Panc1 (cell line): ENCODE measurements at regions not wholly inside any gene's neighbourhood (a gene's known extent, or its start where the extent isn't known, plus 50 kb on each side); places are given as distances from the start of the nearest gene placed in this dataset.

Source experiments
- TF ChIP-seq, protein P1 (sequence below): fragments of 450-650 bp; IDR thresholded peaks from 2 replicates; pipeline ENCODE4 v1.5.1; 2017; ENCODE audit warnings: mild to moderate bottlenecking
- TF ChIP-seq, protein P2 (sequence below), 2 experiments: IDR thresholded peaks; 2 replicates each; pipeline ENCODE4 v1.6.1; 2011 to 2012; ENCODE audit warnings: low read depth in 2 of 2, control low read depth in 1 of 2, low read length in 1 of 2, mild to moderate bottlenecking in 1 of 2, moderate library complexity in 1 of 2; ENCODE audit not compliant: insufficient read depth in 1 of 2

DNA sequence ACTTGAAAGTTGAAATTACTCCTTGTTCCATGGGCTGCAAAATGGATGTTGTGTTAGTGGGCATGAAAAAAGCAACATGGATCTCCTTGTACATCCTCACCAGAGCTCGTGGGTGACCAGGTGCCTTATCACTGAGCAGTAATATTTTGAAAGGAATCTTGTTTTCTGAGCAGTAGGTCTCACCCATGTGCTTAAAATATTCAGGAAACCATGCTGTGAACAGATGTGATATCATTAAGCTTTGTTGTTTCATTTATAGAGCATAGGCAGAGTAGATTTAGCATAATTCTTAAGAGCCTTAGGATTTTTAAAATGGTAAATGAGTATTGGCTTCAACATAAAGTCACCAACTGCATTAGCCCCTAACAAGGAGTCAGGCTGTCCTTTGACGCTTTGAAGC lies 316.6 kb downstream of the TYW1 start:
- TF ChIP-seq, protein P1, sequence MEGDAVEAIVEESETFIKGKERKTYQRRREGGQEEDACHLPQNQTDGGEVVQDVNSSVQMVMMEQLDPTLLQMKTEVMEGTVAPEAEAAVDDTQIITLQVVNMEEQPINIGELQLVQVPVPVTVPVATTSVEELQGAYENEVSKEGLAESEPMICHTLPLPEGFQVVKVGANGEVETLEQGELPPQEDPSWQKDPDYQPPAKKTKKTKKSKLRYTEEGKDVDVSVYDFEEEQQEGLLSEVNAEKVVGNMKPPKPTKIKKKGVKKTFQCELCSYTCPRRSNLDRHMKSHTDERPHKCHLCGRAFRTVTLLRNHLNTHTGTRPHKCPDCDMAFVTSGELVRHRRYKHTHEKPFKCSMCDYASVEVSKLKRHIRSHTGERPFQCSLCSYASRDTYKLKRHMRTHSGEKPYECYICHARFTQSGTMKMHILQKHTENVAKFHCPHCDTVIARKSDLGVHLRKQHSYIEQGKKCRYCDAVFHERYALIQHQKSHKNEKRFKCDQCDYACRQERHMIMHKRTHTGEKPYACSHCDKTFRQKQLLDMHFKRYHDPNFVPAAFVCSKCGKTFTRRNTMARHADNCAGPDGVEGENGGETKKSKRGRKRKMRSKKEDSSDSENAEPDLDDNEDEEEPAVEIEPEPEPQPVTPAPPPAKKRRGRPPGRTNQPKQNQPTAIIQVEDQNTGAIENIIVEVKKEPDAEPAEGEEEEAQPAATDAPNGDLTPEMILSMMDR: no peak
- TF ChIP-seq, protein P2, sequence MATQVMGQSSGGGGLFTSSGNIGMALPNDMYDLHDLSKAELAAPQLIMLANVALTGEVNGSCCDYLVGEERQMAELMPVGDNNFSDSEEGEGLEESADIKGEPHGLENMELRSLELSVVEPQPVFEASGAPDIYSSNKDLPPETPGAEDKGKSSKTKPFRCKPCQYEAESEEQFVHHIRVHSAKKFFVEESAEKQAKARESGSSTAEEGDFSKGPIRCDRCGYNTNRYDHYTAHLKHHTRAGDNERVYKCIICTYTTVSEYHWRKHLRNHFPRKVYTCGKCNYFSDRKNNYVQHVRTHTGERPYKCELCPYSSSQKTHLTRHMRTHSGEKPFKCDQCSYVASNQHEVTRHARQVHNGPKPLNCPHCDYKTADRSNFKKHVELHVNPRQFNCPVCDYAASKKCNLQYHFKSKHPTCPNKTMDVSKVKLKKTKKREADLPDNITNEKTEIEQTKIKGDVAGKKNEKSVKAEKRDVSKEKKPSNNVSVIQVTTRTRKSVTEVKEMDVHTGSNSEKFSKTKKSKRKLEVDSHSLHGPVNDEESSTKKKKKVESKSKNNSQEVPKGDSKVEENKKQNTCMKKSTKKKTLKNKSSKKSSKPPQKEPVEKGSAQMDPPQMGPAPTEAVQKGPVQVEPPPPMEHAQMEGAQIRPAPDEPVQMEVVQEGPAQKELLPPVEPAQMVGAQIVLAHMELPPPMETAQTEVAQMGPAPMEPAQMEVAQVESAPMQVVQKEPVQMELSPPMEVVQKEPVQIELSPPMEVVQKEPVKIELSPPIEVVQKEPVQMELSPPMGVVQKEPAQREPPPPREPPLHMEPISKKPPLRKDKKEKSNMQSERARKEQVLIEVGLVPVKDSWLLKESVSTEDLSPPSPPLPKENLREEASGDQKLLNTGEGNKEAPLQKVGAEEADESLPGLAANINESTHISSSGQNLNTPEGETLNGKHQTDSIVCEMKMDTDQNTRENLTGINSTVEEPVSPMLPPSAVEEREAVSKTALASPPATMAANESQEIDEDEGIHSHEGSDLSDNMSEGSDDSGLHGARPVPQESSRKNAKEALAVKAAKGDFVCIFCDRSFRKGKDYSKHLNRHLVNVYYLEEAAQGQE (IDR thresholded peaks at IDR 0.05; ENCODE audit: insufficient read depth in 1 of 2, low read depth in 2 of 2, low read length in 1 of 2): no peak
